BLaER1 treated with 17β-estradiol and CSF1 and Interleukin-3, amounts not matched to agents 10 nM and 100 nM (cell line): ENCODE measurements at regions not wholly inside any gene's neighbourhood (a gene's known extent, or its start where the extent isn't known, plus 50 kb on each side); places are given as distances from the start of the nearest gene placed in this dataset.
A peak's percentile ranks its signal among the peaks of the same experiment; 100 is the strongest.

Experiments
- H3K27ac ChIP-seq, 11 experiments: shearing (Covaris generic); formaldehyde crosslinking; 2 replicates each; pipeline ENCODE4 v1.8.1; 2022
- H3K27me3 ChIP-seq, 11 experiments: shearing (Covaris generic); formaldehyde crosslinking; 2 replicates each; pipeline ENCODE4 v1.8.1; 2022
- H3K36me3 ChIP-seq, 11 experiments: shearing (Covaris generic); formaldehyde crosslinking; 2 replicates each; pipeline ENCODE4 v1.8.1; 2022
- H3K4me1 ChIP-seq, 10 experiments: shearing (Covaris generic); formaldehyde crosslinking; 2 replicates each; pipeline ENCODE4 v1.8.1; 2022
- H3K4me2 ChIP-seq, 11 experiments: shearing (Covaris generic); formaldehyde crosslinking; 2 replicates each; pipeline ENCODE4 v1.8.1; 2022
- H3K4me3 ChIP-seq, 10 experiments: shearing (Covaris generic); formaldehyde crosslinking; 2 replicates each; pipeline ENCODE4 v1.8.1; 2022
- H3K9ac ChIP-seq, 11 experiments: shearing (Covaris generic); formaldehyde crosslinking; 2 replicates each; pipeline ENCODE4 v1.8.1; 2022
- H3K9me3 ChIP-seq, 11 experiments: shearing (Covaris generic); formaldehyde crosslinking; replicated peaks in 1 of 11; 2 replicates each; pipeline ENCODE4 v1.8.1; 2022
- H4K20me1 ChIP-seq, 11 experiments: shearing (Covaris generic); formaldehyde crosslinking; 2 replicates each; pipeline ENCODE4 v1.8.1; 2022
- Cebpa-rat ChIP-seq, 11 experiments: shearing (Covaris generic); IDR thresholded peaks; 2 replicates each; pipeline ENCODE4 v1.8.1; 2022

DNA sequence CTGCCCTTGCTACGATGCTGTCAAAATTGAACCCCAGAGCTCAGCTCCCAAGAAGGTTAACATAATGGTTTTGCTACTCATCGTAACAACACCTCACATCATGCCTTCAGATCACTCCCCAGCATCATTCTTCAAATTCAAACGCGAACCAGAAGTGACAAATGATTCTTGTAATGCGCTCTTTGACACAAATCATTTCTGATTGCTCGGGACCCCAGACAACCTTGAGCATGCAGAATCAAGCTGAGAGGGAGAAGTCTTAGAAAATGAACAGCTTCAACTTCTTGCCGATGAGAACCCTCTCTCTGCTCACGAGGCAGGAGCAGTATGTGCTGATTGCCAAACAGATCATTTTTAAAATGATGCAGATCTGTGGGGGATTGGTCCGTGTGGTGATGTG lies 241.0 kb upstream of the ASIC2 start:
- Histone ChIP-seq H3K9me3 (no peaks in the 10 kb centered on the region), H3K27me3 (no peaks in the 10 kb centered on the region), H3K4me1 (peaks cover 0 to 6% (median 0%) of the 10 kb centered on the region in 10 experiments; a peak in 1 of 20 replicates), H3K4me3 (no peak overlapping the region), H4K20me1 (no peaks in the 10 kb centered on the region), H3K9ac (no peak overlapping the region), H3K27ac (no peak overlapping the region), H3K4me2 (no peak overlapping the region), H3K36me3 (no peaks in the 10 kb centered on the region)
- no peak for TF ChIP-seq Cebpa-rat (IDR thresholded peaks at IDR 0.05)

DNA sequence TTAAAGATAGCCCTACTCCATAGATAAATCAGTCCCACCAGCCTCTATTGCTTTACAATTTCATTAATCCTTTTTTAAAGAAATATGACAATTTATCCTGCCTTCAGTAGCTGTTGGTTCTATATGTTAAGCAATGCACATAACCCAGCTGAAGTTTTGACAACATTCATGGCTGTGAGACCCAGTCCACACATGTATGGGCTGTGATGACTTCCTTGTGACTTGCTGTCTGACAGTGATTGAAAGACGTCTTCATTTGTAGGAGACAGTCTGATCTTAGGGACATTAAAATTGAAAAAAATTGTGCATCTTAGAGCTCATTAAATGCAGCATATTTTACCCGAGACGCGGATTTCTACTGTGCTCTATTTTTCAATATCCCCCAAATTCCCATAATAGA lies 252.0 kb upstream of the ASIC2 start:
- no peaks in the 10 kb centered on the region for H3K4me1 ChIP-seq
- H3K9ac ChIP-seq = no peak overlapping the region
- H3K27ac ChIP-seq = no peak overlapping the region
- no peaks in the 10 kb centered on the region; a peak in 2 of 22 replicates for H3K9me3 ChIP-seq
- H3K36me3 ChIP-seq = no peaks in the 10 kb centered on the region
- no peak overlapping the region for H3K4me2 ChIP-seq
- no peak overlapping the region for H3K4me3 ChIP-seq
- TF ChIP-seq Cebpa-rat (IDR thresholded peaks at IDR 0.05) = no peak
- no peaks in the 10 kb centered on the region for H3K27me3 ChIP-seq
- no peaks in the 10 kb centered on the region for H4K20me1 ChIP-seq

DNA sequence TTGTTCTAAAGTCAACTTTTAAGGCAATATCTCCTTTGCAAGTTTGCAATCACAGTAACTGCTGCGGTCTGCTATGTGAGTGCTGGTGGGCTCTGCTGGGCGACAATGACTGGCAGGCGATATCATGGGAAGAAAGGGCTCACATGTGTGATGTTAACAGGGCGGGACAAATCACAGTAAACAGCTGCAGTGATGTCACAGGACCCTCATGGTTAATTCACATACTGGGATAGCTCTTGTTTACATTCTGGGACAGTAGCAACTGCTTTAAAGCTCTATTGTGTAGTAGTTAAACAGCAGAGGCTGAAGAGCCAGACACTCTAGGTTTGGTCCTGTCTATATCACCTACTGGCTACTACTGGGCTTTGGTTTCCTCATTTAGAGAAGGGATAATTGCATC lies 257.2 kb upstream of the ASIC2 start:
- Histone ChIP-seq H3K4me3 (no peak overlapping the region), H3K4me2 (no peak overlapping the region), H3K9me3 (no peaks in the 10 kb centered on the region), H3K27me3 (no peaks in the 10 kb centered on the region), H3K27ac (no peak overlapping the region), H3K36me3 (no peaks in the 10 kb centered on the region), H4K20me1 (no peaks in the 10 kb centered on the region), H3K4me1 (no peaks in the 10 kb centered on the region), H3K9ac (no peak overlapping the region)
- TF ChIP-seq Cebpa-rat (IDR thresholded peaks at IDR 0.05) = no peak

DNA sequence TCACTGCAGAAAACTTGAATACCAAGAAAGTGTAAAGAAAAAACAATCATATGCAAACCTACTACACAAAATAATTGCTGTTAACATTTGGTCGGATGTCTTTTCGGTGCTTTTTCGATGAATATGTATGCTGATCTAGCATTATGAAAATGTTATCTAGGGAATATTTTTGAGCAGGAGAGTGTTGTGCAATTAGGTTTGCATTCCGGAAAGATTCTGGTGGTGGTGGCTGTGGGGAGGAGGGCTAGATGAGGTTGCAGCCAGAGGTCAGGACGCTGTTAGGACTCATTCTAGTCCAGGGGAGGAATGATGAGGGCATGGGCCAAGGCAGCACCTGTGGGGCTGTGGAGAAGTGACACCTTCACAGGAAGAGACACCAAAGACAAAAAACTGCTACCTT lies 258.0 kb upstream of the ASIC2 start:
- no peaks in the 10 kb centered on the region for H3K4me1 ChIP-seq
- peak in 10 of 11 experiments; percentile 25 to 83 (median 59); a peak in 14 of 22 replicates for TF ChIP-seq Cebpa-rat (IDR thresholded peaks at IDR 0.05)
- no peak overlapping the region for H3K27ac ChIP-seq
- H3K4me3 ChIP-seq = no peak overlapping the region
- no peaks in the 10 kb centered on the region for H3K36me3 ChIP-seq
- no peak overlapping the region for H3K9ac ChIP-seq
- no peaks in the 10 kb centered on the region for H3K27me3 ChIP-seq
- H3K4me2 ChIP-seq = no peak overlapping the region
- H4K20me1 ChIP-seq = no peaks in the 10 kb centered on the region
- H3K9me3 ChIP-seq = no peaks in the 10 kb centered on the region

DNA sequence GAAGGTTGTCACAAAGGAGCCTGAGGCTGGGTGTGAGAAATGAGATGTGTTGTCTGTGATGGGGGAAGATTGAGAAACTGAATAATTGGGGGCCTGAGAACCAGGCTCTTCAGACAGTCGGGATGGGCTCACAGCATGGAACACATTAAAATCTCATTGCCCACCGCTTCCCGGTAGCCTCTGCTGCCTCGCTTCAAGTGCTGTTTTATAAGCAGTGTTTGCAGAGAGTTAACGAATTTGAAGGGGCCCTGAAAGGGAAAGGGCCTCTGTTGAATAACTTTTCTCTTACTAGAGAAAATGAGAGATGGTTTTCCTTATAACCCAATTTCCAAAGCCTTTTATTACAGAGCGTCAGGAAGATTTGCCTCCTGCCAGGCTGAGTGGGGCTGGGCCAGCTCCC lies 258.8 kb upstream of the ASIC2 start:
- H3K27me3 ChIP-seq = no peaks in the 10 kb centered on the region
- H3K36me3 ChIP-seq = no peaks in the 10 kb centered on the region
- no peaks in the 10 kb centered on the region for H4K20me1 ChIP-seq
- H3K27ac ChIP-seq = no peak overlapping the region
- no peak overlapping the region for H3K4me2 ChIP-seq
- no peak for TF ChIP-seq Cebpa-rat (IDR thresholded peaks at IDR 0.05)
- no peaks in the 10 kb centered on the region for H3K4me1 ChIP-seq
- H3K9me3 ChIP-seq = peaks cover 0 to 3% (median 0%) of the 10 kb centered on the region in 11 experiments; a peak in 1 of 22 replicates
- H3K4me3 ChIP-seq = no peak overlapping the region
- no peak overlapping the region for H3K9ac ChIP-seq

DNA sequence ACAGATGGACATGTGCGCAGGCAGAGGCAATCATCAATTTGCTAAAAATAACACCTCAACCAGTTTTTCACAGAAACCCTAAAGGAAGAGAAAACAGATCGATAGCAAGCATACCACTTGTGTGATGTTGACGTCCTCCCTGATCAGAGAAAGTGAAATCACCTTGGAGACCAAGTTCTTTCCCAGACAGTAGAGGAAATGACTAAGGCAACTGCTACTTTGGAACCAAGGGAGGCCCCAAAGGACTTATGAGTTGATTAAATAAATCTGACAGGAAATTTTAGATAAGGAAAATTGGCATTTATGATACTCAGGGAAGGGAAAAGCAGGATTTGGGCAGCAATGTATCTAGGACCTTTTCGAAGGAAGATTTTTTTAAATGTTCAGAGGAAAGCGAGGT lies 267.1 kb upstream of the ASIC2 start:
- TF ChIP-seq Cebpa-rat (IDR thresholded peaks at IDR 0.05) = no peak
- Histone ChIP-seq H3K9me3 (peaks cover 20 to 29% (median 24%) of the 10 kb centered on the region in 11 experiments), H3K4me1 (peaks cover 22 to 36% (median 35%) of the 10 kb centered on the region in 10 experiments), H3K4me2 (peak overlapping the region; percentile 36 to 82 (median 72); a peak in 21 of 22 replicates), H3K36me3 (no peaks in the 10 kb centered on the region), H3K27me3 (no peaks in the 10 kb centered on the region), H3K9ac (no peak overlapping the region), H3K4me3 (no peak overlapping the region), H3K27ac (peak overlapping the region in 4 of 11 experiments; percentile 12 to 38 (median 24); a peak in 5 of 22 replicates), H4K20me1 (no peaks in the 10 kb centered on the region)

DNA sequence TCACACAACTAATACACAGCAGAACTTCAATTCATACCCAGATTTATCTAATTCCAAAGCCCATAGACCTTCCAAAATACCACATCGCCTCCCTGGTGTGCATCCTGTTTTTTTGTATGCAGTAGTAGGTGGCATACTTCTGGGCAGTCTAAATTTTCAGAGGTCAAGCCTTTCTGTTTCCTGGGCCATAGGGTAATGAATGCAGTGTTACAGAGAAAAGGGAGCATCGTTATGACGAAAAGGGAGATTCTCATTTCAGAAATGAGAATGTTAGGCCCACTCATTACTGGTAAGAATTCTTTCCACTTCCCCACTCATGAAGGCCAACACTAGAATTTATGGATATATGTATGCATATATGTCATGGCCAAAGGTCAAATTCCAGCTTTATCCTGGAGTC lies 267.8 kb upstream of the ASIC2 start:
- Histone ChIP-seq H3K4me1 (peaks cover 22 to 36% (median 35%) of the 10 kb centered on the region in 10 experiments), H3K27ac (peak overlapping the region in 1 of 11 experiments; percentile 30; a peak in 3 of 22 replicates), H3K27me3 (no peaks in the 10 kb centered on the region), H3K9me3 (peaks cover 20 to 31% (median 24%) of the 10 kb centered on the region in 11 experiments), H4K20me1 (no peaks in the 10 kb centered on the region), H3K36me3 (no peaks in the 10 kb centered on the region), H3K4me2 (peak overlapping the region in 9 of 11 experiments; percentile 61 to 82 (median 72); a peak in 18 of 22 replicates), H3K4me3 (no peak overlapping the region), H3K9ac (no peak overlapping the region)
- no peak for TF ChIP-seq Cebpa-rat (IDR thresholded peaks at IDR 0.05)

DNA sequence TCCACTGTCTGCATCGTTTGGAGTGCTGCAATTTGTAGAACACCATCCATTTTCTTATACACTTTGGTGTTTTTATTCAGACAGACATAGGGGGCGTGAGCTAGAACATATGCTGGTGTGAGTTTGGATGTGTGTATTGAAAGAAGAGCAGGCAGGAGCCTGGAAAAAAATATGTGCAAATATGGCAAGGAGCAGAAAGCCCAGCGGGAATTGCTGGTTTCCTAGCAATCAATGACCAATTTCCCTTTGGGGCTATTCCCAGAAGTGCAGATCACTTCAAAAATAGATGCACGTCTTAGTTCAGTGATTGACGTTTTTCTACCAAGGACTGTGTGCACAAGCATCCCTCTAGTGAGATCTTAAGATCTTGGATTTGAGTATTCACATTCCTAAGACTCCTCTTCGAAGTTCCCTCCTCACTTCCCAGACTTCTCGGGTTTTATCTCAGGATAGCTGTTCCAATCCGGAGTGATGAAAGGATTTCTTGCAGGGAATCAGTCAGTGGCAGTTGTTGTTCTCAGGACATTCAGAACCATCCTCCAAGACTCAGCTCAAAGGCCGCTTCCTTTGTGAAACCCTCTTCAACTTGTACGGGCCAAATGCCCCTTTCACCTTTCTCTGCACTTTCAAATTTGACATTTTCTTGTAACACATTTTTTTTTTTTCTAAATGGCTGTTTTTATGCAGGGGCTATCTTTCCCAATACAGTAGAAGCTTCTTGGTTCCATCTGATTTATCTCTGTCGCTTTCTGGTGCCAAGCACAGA lies 268.7 kb upstream of the ASIC2 start:
- Histone ChIP-seq H3K4me3 (peak overlapping the region in 1 of 10 experiments; percentile 3; a peak in 1 of 20 replicates), H3K4me2 (peak overlapping the region in 10 of 11 experiments; percentile 10 to 82 (median 72); a peak in 20 of 22 replicates), H3K9me3 (peaks cover 20 to 30% (median 24%) of the 10 kb centered on the region in 11 experiments)

DNA sequence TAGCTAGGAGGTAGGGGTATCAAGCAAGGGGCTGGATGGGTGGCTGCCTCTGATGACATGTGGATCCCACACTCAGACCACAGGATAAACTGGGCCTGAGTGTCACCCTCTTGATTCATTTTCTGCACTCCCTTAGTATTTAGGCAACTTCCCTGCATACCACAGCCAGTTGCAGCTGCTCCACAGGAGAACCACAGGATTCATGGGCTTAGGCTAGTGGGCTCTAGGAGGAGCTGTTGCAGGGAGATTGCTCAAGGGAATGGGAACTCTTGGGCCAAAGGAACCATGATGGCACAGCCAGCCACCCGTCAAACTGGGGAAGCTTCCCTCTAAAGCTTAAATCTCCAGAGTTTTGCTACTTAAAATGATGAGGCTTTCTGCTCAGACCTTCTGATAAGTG lies 269.7 kb upstream of the ASIC2 start:
- Histone ChIP-seq H3K27me3 (no peaks in the 10 kb centered on the region), H3K4me1 (peaks cover 22 to 36% (median 35%) of the 10 kb centered on the region in 10 experiments), H3K36me3 (no peaks in the 10 kb centered on the region), H4K20me1 (no peaks in the 10 kb centered on the region), H3K9ac (no peak overlapping the region), H3K4me2 (peak overlapping the region in 8 of 11 experiments; percentile 61 to 82 (median 72); a peak in 15 of 22 replicates), H3K9me3 (peaks cover 14 to 23% (median 16%) of the 10 kb centered on the region in 11 experiments), H3K4me3 (no peak overlapping the region), H3K27ac (no peak overlapping the region)
- no peak for TF ChIP-seq Cebpa-rat (IDR thresholded peaks at IDR 0.05)

More for the DNA sequence above, 268.7 kb upstream of the ASIC2 start:
- Histone ChIP-seq H3K27me3 (no peaks in the 10 kb centered on the region), H3K27ac (no peak overlapping the region), H4K20me1 (no peaks in the 10 kb centered on the region), H3K36me3 (no peaks in the 10 kb centered on the region), H3K4me1 (peaks cover 22 to 36% (median 35%) of the 10 kb centered on the region in 10 experiments), H3K9ac (no peak overlapping the region)
- TF ChIP-seq Cebpa-rat (IDR thresholded peaks at IDR 0.05) = no peak
